DND-41 (cell line): ENCODE measurements at regions not wholly inside any gene's neighbourhood (a gene's known extent, or its start where the extent isn't known, plus 50 kb on each side); places are given as distances from the start of the nearest gene placed in this dataset.

Experiments
- EZH2 ChIP-seq: IDR thresholded peaks from 3 replicates; pipeline ENCODE4 v1.6.1; 2012; ENCODE audit warnings: borderline replicate concordance, low read depth, mild to moderate bottlenecking, moderate library complexity, low read length, inconsistent platforms; ENCODE audit not compliant: severe bottlenecking
- TF ChIP-seq, protein P1 (sequence below): IDR thresholded peaks from 2 replicates; pipeline ENCODE4 v1.5.1; 2012; ENCODE audit warnings: borderline replicate concordance, low read length, moderate library complexity, mild to moderate bottlenecking; ENCODE audit not compliant: poor library complexity, severe bottlenecking; ENCODE audit errors: extremely low read depth

- TF ChIP-seq, protein P1, sequence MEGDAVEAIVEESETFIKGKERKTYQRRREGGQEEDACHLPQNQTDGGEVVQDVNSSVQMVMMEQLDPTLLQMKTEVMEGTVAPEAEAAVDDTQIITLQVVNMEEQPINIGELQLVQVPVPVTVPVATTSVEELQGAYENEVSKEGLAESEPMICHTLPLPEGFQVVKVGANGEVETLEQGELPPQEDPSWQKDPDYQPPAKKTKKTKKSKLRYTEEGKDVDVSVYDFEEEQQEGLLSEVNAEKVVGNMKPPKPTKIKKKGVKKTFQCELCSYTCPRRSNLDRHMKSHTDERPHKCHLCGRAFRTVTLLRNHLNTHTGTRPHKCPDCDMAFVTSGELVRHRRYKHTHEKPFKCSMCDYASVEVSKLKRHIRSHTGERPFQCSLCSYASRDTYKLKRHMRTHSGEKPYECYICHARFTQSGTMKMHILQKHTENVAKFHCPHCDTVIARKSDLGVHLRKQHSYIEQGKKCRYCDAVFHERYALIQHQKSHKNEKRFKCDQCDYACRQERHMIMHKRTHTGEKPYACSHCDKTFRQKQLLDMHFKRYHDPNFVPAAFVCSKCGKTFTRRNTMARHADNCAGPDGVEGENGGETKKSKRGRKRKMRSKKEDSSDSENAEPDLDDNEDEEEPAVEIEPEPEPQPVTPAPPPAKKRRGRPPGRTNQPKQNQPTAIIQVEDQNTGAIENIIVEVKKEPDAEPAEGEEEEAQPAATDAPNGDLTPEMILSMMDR = no peak
- TF ChIP-seq EZH2 = no peak
These were observed 87.8 kb upstream of the CDH5 start for GRCh38 chr16:66278604-66279262.
